Esophagus squamous epithelium (tissue), 4 donors: ENCODE measurements at regions not wholly inside any gene's neighbourhood (a gene's known extent, or its start where the extent isn't known, plus 50 kb on each side); places are given as distances from the start of the nearest gene placed in this dataset.

Experiments
- POLR2A ChIP-seq, 4 donors: fragments of 450-650 bp; IDR thresholded peaks; one replicate each; pipeline ENCODE4 v1.6.1; 2017; ENCODE audit warnings: antibody characterized with exemption in 4 of 4, mild to moderate bottlenecking in 4 of 4, moderate library complexity in 3 of 4
- TF ChIP-seq, protein P1 (sequence below), 6 experiments: fragments of 450-650 bp in 4 of 6; fragments of 200-600 bp in 2 of 6; sonication (generic) in 2 of 6; IDR thresholded peaks; one replicate each; pipeline ENCODE4 v1.5.1; 2016 to 2019; ENCODE audit warnings: antibody characterized with exemption in 6 of 6, mild to moderate bottlenecking in 4 of 6, moderate library complexity in 4 of 6

DNA sequence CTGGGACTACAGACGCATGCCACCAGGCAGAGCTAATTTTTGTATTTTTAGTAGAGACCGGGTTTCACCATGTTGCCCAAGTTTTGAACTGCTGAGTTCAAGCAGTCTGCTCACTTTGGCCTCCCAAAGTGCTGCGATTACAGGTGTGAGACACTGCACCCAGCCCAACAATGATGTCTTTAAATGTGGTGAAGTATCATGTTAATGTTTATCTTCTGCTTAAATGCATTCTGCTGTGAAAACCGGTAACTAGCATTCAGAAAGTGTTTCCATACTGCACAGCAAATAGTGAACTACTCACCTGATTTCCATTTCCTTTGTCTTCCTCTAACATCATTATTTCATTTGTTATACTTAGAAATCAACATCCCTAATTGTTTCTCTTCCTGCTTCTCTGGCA is 264.0 kb upstream of the ITGA1 start:
- TF ChIP-seq, protein P1, sequence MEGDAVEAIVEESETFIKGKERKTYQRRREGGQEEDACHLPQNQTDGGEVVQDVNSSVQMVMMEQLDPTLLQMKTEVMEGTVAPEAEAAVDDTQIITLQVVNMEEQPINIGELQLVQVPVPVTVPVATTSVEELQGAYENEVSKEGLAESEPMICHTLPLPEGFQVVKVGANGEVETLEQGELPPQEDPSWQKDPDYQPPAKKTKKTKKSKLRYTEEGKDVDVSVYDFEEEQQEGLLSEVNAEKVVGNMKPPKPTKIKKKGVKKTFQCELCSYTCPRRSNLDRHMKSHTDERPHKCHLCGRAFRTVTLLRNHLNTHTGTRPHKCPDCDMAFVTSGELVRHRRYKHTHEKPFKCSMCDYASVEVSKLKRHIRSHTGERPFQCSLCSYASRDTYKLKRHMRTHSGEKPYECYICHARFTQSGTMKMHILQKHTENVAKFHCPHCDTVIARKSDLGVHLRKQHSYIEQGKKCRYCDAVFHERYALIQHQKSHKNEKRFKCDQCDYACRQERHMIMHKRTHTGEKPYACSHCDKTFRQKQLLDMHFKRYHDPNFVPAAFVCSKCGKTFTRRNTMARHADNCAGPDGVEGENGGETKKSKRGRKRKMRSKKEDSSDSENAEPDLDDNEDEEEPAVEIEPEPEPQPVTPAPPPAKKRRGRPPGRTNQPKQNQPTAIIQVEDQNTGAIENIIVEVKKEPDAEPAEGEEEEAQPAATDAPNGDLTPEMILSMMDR (IDR thresholded peaks at IDR 0.05): no peak
- no peak for TF ChIP-seq POLR2A (IDR thresholded peaks at IDR 0.05)
